Stimulated activated naive CD8-positive, alpha-beta T cell treated with anti-CD3 and anti-CD28 coated beads, Interleukin-15, amount 100 ng/mL, for 72 hours (primary cell): ENCODE measurements at regions not wholly inside any gene's neighbourhood (a gene's known extent, or its start where the extent isn't known, plus 50 kb on each side); places are given as distances from the start of the nearest gene placed in this dataset.
"Not testable (repeated sequence)": the region's sequence is repeated elsewhere in the genome, so short reads cannot be mapped to it uniquely, and the experiment has no call there.

Experiments
- ATAC-seq: fragments of 150-1000 bp; cut with Tn5 transposase; 2 replicates; pipeline ENCODE4 v1.10.0; 2021; ENCODE audit warnings: mild to moderate bottlenecking, moderate library complexity
- DNase-seq, 2 donors: peaks; one replicate each; pipeline ENCODE4 v3.0.0; 2021 to 2022
- H3K27ac Mint-ChIP-seq, 2 donors: one replicate each; pipeline ENCODE4 v1.8.0; 2022; ENCODE audit warnings: mild to moderate bottlenecking in 2 of 2, mixed read lengths in 2 of 2, moderate library complexity in 2 of 2
- H3K27me3 Mint-ChIP-seq: one replicate; pipeline ENCODE4 v1.8.0; 2022; ENCODE audit warnings: mixed read lengths
- H3K4me1 Mint-ChIP-seq: one replicate; pipeline ENCODE4 v1.8.0; 2022; ENCODE audit warnings: mild to moderate bottlenecking, mixed read lengths
- H3K4me3 Mint-ChIP-seq, 2 donors: one replicate each; pipeline ENCODE4 v1.8.0; 2022; ENCODE audit warnings: mild to moderate bottlenecking in 2 of 2, mixed read lengths in 2 of 2, moderate library complexity in 1 of 2
- H3K9me3 Mint-ChIP-seq, 2 donors: one replicate each; pipeline ENCODE4 v1.8.0; 2022; ENCODE audit warnings: mixed read lengths in 2 of 2

GRCh38 chr4:177494791-177495190, 52.6 kb upstream of the AGA start:
- DNase-seq: no peak
- Mint-ChIP-seq H3K9me3 (no peaks in the 10 kb centered on the region), H3K27ac (no peak overlapping the region), H3K4me1 (no peaks in the 10 kb centered on the region), H3K4me3 (no peak overlapping the region), H3K27me3 (no peaks in the 10 kb centered on the region)
- no peak for ATAC-seq

- H3K27ac Mint-ChIP-seq: not testable (repeated sequence)
These were observed 53.4 kb upstream of the AGA start for GRCh38 chr4:177495626-177496025.

GRCh38 chr4:177499537-177499936, 57.3 kb upstream of the AGA start:
- ATAC-seq: no peak
- DNase-seq: no peak
- Mint-ChIP-seq H3K4me3 (no peak overlapping the region), H3K9me3 (peaks cover 4 to 7% of the 10 kb centered on the region in 2 donors), H3K27me3 (no peaks in the 10 kb centered on the region), H3K4me1 (peaks cover 25% of the 10 kb centered on the region), H3K27ac (no peak overlapping the region)

More at GRCh38 chr4:177495626-177496025, 53.4 kb upstream of the AGA start:
- ATAC-seq, H3K4me3 Mint-ChIP-seq, H3K4me1 Mint-ChIP-seq, H3K9me3 Mint-ChIP-seq, DNase-seq, H3K27me3 Mint-ChIP-seq: not testable (repeated sequence)

GRCh38 chr4:177505171-177505615, 63.0 kb upstream of the AGA start:
- no peaks in the 10 kb centered on the region for H3K27me3 Mint-ChIP-seq
- no peak overlapping the region for H3K27ac Mint-ChIP-seq
- H3K4me3 Mint-ChIP-seq: no peak overlapping the region

GRCh38 chr4:177508662-177509061, 66.4 kb upstream of the AGA start:
- H3K4me3 Mint-ChIP-seq: no peak overlapping the region
- H3K4me1 Mint-ChIP-seq: peaks cover 14% of the 10 kb centered on the region

More at GRCh38 chr4:177505171-177505615, 63.0 kb upstream of the AGA start:
- Mint-ChIP-seq H3K9me3 (peaks cover 8 to 9% of the 10 kb centered on the region in 2 donors), H3K4me1 (peaks cover 33% of the 10 kb centered on the region)
- ATAC-seq: no peak
- no peak for DNase-seq

GRCh38 chr4:177509226-177509745, 67.0 kb upstream of the AGA start:
- Mint-ChIP-seq H3K4me3 (no peak overlapping the region), H3K27me3 (no peaks in the 10 kb centered on the region), H3K27ac (no peak overlapping the region), H3K9me3 (peaks cover 5 to 6% of the 10 kb centered on the region in 2 donors), H3K4me1 (peaks cover 11% of the 10 kb centered on the region)
- DNase-seq: no peak
- ATAC-seq: no peak

More at GRCh38 chr4:177508662-177509061, 66.4 kb upstream of the AGA start:
- Mint-ChIP-seq H3K27ac (no peak overlapping the region), H3K9me3 (peaks cover 5 to 6% of the 10 kb centered on the region in 2 donors), H3K27me3 (no peaks in the 10 kb centered on the region)
- ATAC-seq: no peak
- DNase-seq: no peak

GRCh38 chr4:177511611-177512010, 69.4 kb upstream of the AGA start:
- H3K4me3 Mint-ChIP-seq: no peak overlapping the region
- no peaks in the 10 kb centered on the region for H3K4me1 Mint-ChIP-seq
- H3K9me3 Mint-ChIP-seq: peaks cover 0 to 5% of the 10 kb centered on the region in 2 donors
- DNase-seq (no peak), ATAC-seq (no peak)
- no peaks in the 10 kb centered on the region for H3K27me3 Mint-ChIP-seq
- peak overlapping the region in 1 of 2 donors; percentile 41 for H3K27ac Mint-ChIP-seq

- DNase-seq (no peak), ATAC-seq (no peak)
- H3K27ac Mint-ChIP-seq: no peak overlapping the region
- H3K4me3 Mint-ChIP-seq: no peak overlapping the region
- H3K4me1 Mint-ChIP-seq: no peaks in the 10 kb centered on the region
- no peaks in the 10 kb centered on the region for H3K27me3 Mint-ChIP-seq
- H3K9me3 Mint-ChIP-seq: peaks cover 0 to 5% of the 10 kb centered on the region in 2 donors
These were observed 70.4 kb upstream of the AGA start for GRCh38 chr4:177512646-177513045.

- DNase-seq (no peak), ATAC-seq (no peak)
- Mint-ChIP-seq H3K4me1 (no peaks in the 10 kb centered on the region), H3K4me3 (no peak overlapping the region), H3K9me3 (peaks cover 2 to 10% of the 10 kb centered on the region in 2 donors), H3K27me3 (no peaks in the 10 kb centered on the region), H3K27ac (no peak overlapping the region)
These were observed 75.6 kb upstream of the AGA start for GRCh38 chr4:177517862-177518261.

GRCh38 chr4:177519481-177520260, 77.4 kb upstream of the AGA start:
- no peak overlapping the region for H3K27ac Mint-ChIP-seq
- ATAC-seq (no peak), DNase-seq (no peak)
- H3K4me1 Mint-ChIP-seq: no peaks in the 10 kb centered on the region
- H3K27me3 Mint-ChIP-seq: no peaks in the 10 kb centered on the region
- H3K9me3 Mint-ChIP-seq: peaks cover 8 to 14% of the 10 kb centered on the region in 2 donors
- H3K4me3 Mint-ChIP-seq: no peak overlapping the region

GRCh38 chr4:177528620-177529019, 86.4 kb upstream of the AGA start:
- peak overlapping the region in 1 of 2 donors; percentile 19 for H3K27ac Mint-ChIP-seq
- H3K27me3 Mint-ChIP-seq: no peaks in the 10 kb centered on the region
- ATAC-seq: no peak
- DNase-seq: no peak
- H3K9me3 Mint-ChIP-seq: no peaks in the 10 kb centered on the region
- H3K4me1 Mint-ChIP-seq: no peaks in the 10 kb centered on the region
- H3K4me3 Mint-ChIP-seq: no peak overlapping the region

GRCh38 chr4:177530561-177530960, 88.3 kb upstream of the AGA start:
- no peak overlapping the region for H3K4me3 Mint-ChIP-seq
- H3K4me1 Mint-ChIP-seq: no peaks in the 10 kb centered on the region
- DNase-seq (no peak), ATAC-seq (no peak)
- no peak overlapping the region for H3K27ac Mint-ChIP-seq
- H3K27me3 Mint-ChIP-seq: no peaks in the 10 kb centered on the region
- H3K9me3 Mint-ChIP-seq: peaks cover 5 to 8% of the 10 kb centered on the region in 2 donors

- no peak overlapping the region for H3K4me3 Mint-ChIP-seq
- DNase-seq (no peak), ATAC-seq (no peak)
- H3K4me1 Mint-ChIP-seq: no peaks in the 10 kb centered on the region
- peak overlapping the region in 1 of 2 donors; percentile 40 for H3K27ac Mint-ChIP-seq
- no peaks in the 10 kb centered on the region for H3K27me3 Mint-ChIP-seq
- H3K9me3 Mint-ChIP-seq: peaks cover 5 to 8% of the 10 kb centered on the region in 2 donors
These were observed 90.1 kb upstream of the AGA start for GRCh38 chr4:177532358-177532757.

GRCh38 chr4:177534841-177535240, 92.6 kb upstream of the AGA start:
- not testable (repeated sequence) for H3K4me1 Mint-ChIP-seq, ATAC-seq, H3K4me3 Mint-ChIP-seq, H3K27me3 Mint-ChIP-seq, H3K9me3 Mint-ChIP-seq, H3K27ac Mint-ChIP-seq, DNase-seq

GRCh38 chr4:177546745-177547144, 104.5 kb upstream of the AGA start:
- no peaks in the 10 kb centered on the region for H3K9me3 Mint-ChIP-seq
- no peak overlapping the region for H3K4me3 Mint-ChIP-seq
- DNase-seq (no peak), ATAC-seq (no peak)
- H3K27ac Mint-ChIP-seq: no peak overlapping the region
- no peaks in the 10 kb centered on the region for H3K4me1 Mint-ChIP-seq
- H3K27me3 Mint-ChIP-seq: no peaks in the 10 kb centered on the region

GRCh38 chr4:177547985-177548384, 105.7 kb upstream of the AGA start:
- H3K4me3 Mint-ChIP-seq: no peak overlapping the region
- DNase-seq: no peak
- H3K27ac Mint-ChIP-seq: no peak overlapping the region
- no peaks in the 10 kb centered on the region for H3K27me3 Mint-ChIP-seq
- H3K9me3 Mint-ChIP-seq: no peaks in the 10 kb centered on the region
- H3K4me1 Mint-ChIP-seq: no peaks in the 10 kb centered on the region
- no peak for ATAC-seq
